NOMO-1 (cell line): ENCODE measurements at regions not wholly inside any gene's neighbourhood (a gene's known extent, or its start where the extent isn't known, plus 50 kb on each side); places are given as distances from the start of the nearest gene placed in this dataset.

Experiments used
- DNase-seq, 2 experiments: peaks; one replicate each; lab custom pipeline; 2025; ENCODE audit not compliant: unreplicated experiment in 2 of 2; lab: John Stamatoyannopoulos, UW

DNA sequence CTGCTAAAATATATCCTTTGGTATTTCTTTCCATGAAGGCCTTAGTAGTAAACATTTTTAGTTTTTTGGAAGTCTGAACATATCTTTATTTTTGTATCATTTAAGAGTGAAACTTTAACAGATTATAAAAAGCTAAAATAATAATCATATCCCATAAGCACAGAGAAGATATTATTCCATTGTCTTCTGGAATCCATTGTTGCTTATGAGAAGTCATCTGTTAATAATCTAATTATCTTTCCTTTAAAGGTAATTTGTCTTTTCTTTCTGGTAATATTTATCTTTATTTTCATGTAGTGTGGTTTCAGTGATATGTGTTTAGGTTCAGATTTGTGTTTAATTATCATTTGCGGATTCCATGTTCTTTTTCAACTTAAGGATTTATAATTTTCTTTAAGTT, 261.7 kb downstream of the MSRB3 start:
- DNase-seq = no peak

DNA sequence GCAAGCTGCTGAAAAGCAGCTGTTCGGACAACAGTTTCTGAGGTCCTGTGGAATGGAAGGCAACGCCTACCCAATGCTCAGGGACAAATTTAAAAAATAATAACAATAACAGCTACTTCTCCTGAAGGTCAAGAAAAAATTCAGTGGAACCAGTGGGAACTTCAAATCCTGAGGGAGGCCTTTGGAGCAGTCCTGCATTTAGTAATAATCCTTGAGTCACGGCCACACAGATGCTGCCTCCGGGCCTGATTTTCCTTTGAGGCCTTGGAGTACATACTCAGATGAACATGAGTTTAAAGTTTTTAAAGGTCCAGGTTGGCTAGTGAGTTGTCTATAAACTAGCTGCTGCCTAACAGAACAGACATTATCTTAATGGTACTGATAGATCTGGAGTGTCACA, 268.0 kb downstream of the MSRB3 start:
- DNase-seq = no peak

DNA sequence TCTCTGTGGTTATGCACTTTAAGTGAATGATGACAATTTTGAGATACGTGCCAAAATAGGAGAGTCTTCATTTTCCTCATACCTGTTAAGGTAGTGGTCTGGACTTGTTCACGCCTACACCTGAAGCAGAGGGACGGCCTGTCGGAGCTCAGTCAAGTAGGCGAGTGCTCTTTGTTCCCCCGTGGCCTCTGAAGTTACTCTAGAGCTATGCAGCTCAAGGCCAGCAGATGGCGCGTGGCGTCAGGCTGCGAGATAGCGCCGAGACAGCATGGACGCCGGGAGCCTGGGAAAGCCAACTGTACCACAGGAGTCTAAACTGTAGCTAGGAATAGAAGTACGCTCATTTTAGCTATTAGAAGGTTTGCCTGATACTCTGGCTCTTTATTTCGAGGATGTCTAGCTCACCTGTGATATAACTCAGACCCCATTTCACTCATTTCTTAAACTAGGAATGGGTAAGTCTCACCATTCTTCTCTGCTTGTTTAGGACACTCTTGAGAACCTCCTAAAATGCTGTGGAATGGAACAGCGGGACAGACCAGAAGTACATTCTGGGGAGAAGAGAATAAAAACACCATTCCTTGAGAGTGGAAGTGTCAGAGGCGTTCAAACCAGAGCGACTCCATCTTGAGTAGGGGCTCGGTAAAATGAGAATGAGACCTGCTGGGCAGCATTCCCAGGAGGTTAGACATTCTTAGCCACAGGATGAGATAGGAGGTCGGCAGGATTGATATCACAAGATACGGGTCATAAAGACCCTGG, 267.4 kb upstream of the HMGA2 start:
- peak; percentile 41 to 58 for DNase-seq

DNA sequence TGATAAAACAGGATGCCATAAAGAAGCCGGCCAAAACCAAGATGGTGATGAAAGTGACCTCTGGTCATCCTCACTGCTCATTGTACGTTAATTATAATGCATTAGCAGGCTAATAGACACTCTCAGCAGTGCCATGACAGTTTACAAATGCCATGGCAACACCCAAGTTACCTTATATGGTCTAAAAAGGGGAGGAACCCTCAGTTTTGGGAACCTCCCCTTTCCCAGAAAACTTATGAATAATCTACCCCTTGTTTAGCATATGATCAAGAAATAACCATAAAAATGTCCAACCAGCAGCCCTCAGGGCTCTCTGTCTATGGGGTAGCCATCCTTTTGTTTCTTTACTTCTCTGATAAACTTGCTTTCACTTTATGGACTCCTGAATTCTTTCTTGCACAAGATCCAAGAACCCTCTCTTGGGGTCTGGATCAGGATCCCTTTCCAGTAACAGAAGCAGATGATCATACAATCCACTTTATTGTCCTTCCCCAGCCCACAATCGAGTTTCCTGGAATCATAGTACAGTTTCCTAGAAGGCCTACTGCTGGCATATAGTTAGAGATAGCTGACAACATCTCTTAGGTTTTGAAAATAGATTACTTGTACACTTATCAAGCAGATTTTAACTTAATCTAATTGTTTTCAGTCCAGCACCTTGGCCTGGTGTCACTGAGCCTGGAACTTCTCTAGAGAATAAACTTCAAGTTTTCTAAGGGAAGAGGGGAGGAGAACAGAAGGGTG, 266.7 kb upstream of the HMGA2 start:
- no peak for DNase-seq

DNA sequence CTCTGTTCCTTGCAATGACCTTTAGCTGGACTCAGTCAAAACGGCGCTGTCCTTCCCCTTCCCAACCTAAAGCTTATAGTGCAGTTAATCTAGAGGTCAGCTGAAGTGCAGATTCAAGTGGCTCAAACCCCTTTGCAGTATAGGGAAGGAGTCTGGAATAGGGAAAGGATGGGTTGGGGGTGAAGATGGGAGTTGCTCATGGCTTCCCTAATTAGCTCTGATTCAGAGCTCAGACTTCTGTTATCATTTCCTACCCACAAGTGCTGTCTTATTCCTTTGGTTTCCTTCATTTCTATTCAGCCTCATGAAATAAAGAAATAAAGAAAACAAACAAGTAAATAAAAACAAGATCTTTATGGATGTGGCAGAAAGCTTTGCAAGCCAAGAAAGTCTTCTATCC, 264.0 kb upstream of the HMGA2 start:
- no peak for DNase-seq

DNA sequence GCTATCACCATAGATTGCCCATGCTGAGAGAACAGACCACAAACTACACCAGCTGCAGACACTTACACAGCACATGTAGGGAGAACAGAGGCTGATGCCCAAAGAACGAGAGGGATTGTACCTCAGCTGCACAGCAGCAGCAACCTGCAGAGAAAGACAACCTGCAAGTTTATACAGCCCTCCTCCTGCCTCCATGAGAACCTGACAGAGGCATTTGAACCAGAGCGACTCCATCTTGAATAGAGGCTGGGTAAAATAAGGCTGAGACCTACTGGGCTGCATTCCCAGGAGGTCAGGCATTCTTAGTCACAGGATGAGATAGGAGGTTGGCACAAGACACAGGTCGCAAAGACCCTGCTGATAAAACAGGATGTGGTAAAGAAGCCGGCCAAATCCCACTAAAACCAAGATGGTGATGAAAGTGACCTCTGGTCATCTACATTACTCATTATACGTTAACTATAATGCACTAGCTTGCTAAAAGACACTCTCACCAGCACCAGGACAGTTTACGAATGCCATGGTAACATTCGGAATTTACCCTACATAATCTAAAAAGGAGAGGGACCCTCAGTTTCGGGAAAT, 262.4 kb upstream of the HMGA2 start:
- no peak for DNase-seq

DNA sequence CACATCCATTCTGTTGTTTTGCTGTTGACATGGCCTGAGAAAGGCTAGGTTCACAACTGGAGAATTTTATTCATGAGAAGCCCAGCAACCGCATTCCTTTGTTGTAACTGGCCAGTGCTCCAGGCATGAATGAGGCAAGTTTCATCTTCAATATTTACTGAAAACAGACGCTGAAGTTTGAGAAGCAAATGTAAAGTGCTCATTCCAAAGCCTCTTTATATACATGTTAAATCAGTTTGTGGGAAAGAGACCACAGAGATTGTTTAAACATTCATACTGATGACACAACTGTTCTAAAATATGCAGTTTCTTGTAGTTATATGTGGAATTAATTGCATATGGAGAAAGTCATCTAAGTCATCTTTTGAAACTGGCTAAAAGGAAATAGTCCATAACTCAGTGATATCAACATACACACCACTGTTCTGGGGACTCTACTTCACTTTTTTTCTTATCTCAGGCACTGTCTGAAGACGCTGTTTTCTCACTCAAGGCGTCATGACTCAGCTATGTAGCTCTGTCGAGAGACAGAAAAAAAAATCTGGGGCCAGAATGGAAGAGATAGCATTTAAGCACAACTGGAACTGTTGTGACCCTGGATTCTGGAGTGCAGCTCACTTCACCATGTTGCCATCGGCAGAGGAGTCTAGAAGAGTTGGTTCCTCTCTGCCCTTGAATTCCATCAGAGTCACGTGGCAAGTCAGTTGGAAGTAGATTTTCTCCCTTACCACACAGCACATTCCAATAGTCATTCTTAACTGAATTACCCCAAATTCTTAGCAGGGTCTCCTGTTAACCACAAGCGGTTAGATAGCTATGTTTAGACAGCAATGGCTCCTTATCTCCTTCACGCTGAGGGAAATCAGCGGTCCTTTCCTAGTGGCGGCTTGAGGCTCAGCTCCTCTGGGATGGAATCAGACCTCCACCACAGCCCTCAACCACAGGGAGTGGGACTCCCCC, 258.4 kb upstream of the HMGA2 start:
- peak in 1 of 2 experiments; percentile 24 for DNase-seq

DNA sequence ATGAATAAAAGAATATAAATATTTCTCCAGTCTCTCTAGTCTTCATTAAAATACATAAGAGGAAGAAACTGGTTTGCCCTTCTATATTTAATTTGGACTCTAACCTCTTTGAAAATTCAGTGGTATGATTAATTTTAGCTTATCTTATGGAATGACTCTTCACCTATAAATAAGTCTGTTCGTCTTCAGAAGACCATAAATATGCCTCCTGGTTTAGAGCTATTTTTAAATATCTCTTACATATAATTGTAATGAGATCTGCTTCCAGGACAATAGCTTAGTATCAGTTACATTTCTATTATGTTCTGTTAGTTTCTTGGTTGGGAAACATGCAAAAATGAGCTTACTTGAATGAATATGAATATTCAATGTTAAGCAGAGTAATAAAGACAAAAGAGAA, 257.5 kb upstream of the HMGA2 start:
- DNase-seq = no peak

DNA sequence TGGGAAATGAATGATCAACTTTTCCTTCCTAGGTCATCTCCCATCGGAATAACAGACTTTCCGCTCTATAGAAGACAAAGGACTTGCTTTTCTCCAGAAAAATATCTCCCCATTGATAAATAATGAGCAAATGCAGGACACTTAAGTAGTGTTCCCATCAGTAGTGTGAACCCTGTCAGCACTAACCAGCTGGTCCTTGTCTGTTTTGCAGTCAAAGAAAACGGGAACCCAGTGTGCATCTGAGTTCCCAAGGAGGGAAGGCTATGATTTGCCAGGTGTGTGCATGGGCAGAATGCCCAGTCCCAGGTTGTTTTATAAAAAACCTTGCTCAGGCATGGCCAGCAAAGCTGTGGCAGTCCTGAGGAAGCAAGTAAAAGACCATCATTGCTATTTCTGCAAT, 256.5 kb upstream of the HMGA2 start:
- DNase-seq = no peak

DNA sequence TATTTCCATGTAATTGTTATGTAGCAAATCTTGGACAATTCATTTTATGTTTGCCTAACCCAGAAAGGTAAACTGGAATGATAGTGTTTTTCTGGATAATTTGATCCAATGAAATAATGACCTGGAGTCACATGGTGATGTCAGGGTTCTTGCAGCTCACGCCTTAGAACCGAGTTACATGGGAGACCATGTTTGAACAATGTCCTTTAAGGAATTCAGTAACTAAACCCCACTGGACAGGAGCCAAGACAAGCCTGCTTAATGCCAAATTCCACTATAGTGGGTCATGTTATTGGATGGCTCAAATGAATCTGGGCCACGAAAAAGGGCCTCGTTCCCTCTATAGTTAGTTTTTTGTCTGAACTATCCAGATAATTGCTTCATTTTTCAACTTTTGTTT, 255.8 kb upstream of the HMGA2 start:
- no peak for DNase-seq

DNA sequence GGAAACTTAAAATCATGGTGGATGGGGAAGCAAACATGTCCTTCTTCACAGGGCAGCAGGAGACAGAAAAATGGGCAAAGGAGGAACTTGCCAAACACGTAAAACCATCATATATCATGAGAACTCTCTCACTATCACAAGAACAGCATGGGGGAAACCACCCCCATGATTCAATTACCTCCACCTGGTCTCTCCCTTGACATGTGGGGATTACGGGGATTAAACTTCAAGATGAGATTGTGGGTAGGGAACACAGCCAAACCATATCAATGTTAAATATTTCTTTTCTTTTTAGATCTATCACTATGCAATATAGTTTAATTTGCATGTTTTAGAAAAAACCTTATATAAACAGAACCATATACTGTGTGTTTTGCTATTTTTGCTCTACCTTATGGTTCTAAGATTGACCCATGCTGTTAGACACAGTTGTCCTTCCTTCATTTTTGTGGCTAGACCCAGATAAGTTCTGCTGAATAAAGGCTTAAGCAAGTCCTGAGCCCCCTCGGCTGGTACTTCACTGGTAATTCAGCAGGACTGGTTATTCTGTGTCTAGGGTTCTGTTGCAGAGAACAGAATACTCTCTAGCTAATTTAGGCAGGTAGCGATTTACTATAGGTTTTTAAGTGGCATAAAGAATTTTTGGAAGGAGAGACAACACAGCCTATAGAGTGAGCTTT, 253.7 kb upstream of the HMGA2 start:
- no peak for DNase-seq

DNA sequence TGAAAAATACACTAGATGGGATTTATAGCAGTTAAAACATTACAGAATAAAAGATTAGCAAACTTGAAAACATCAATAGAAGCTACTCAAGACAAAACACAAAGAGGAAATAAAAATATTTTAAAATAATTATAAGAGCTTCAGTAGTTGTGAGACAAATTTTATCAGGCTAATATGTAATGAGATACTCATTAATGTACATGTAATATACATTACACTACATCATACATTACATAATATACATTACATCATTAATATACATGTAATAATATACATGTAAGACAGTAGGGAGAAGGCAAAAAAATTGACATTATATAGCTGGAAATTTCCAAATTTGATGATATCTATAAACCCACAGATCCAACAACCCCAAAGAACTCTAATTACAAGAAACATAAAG, 249.4 kb upstream of the HMGA2 start:
- no peak for DNase-seq

DNA sequence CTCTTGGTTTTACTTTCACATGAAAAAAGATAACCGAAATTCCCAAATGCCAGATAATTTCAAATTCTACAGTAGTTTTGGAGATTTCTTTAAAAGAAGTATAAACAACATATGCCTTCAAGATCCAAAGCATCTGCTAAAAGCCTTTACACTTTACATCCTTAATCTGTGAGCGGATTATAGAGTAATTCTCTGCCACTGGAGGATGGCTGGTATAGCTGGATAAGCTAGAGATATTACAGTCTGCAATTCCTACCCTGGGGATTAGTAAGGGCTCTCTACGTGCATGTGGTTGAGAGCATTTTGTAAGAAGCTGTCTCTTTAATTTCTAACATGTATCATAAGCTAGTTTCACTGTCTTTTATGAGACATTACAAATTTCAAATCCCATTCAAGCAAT, 240.3 kb upstream of the HMGA2 start:
- DNase-seq = no peak

DNA sequence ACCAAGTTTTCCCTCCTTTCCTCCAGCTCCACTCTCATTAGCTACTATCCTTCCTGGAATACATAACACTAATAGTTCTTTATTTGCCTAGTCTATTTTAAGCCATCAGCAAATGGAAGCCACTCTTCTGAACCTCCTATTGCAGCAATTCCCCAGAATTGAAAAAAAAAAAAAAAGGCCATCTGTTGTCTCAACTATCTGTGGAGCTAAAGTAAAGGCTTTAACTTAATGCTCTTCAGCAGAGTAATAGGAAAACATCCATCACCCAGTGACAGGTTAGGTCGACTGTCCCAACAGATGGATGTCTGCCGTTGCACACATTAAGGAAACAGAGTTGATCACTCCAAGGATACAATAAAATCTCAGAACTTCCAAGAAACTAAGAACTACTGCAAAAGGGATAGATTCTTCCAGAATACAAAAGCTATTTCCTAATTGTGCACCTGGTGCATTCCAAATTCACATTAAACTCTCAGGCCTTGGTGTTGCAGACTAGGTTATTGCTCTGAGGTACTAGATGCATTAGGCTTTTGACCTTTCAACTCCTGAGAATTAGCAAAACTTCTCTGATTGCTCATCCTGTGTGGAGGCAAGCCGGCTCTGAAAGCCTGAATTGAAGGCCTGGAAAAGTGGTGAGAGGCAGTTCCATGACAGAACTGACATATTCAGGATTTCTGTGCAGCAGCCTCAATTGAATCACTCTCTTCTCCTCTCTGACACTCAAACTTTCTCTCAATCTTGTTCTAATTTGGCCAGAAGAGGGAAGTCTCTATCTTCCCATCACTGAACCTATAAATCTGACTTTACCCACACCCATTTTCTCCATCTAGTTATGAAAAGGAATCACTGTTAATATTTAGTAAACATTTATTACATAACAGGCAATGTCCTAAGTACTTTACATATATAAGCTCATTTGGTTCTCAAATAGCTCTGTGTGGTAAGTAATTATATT, 238.4 kb upstream of the HMGA2 start:
- DNase-seq = no peak

DNA sequence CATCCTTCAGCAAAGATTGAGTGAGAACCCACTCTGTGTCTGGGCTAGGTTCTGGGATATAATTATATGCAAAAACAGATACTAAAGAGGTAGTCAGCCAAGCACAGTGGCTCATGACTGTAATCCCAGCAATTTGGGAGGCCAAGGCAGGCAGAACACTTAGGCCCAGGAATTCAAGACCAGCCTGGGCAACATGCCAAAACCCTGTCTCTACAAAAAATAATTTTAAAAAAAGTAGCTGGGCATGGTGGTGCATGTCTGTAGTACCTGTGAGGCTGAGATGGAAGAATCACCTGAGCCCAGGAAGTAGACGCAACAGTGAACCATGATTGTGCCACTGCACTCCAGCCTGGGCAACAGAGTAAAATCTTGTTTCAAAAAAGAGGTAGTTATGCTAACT, 237.5 kb upstream of the HMGA2 start:
- DNase-seq = no peak

DNA sequence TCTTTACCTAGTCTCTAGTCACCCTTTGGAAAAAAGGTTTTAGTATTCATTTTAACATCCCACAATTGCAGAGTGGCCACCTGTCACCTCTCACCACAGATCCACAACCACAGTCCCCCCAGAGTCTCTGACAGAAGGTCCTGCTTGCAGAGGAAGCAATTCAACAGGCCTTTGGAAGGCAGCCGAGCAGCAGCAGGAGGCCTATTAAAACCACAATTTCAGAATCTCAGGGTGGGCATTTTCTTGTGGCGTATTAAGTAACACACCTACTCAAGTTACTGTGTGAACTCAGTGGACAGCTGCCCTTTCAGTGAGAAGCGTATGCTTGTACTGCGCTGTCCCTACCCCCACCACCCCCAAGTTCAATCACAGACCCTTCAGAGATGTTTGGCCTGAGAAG, 234.0 kb upstream of the HMGA2 start:
- no peak for DNase-seq

DNA sequence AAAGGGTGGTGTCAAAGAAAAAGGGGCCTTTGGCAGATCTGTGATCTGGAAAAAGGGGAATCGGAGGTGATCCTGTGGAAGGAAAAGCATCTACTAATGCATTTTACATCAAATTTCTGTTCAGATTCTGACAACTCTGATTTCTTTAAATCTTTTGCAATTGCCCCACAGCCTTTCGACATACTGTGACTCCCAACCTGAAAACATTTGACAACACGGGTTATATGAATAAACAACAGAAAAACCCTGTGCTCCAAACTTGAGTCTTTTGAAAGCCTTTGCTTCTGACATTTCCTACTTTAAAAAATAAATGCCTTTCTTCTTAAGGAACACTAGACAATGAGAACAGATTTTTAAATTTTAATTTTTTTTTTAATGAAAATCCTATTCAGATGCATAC, 231.9 kb upstream of the HMGA2 start:
- DNase-seq = no peak

DNA sequence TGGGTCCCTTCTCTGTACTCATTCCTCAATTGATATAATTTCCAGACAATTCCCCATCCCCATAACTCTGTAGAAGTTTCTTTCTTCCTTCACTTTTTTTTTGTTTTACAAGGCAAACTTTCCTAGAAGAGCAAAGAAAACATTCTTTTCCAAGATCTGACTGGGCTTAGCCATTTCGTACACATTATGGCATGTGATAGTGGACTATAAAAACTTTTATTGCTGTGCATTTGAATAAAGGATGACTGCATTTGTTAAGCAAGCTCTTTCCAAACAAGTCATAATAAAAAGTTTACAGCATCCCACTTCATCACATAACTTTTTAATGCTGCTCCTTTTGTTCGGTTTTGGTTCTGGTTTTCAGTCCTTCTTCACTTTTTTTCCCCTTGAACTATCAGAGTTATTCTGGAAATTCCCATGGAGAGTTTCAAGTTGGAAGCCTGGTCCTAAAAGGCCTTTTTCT, 231.0 kb upstream of the HMGA2 start:
- no peak for DNase-seq

DNA sequence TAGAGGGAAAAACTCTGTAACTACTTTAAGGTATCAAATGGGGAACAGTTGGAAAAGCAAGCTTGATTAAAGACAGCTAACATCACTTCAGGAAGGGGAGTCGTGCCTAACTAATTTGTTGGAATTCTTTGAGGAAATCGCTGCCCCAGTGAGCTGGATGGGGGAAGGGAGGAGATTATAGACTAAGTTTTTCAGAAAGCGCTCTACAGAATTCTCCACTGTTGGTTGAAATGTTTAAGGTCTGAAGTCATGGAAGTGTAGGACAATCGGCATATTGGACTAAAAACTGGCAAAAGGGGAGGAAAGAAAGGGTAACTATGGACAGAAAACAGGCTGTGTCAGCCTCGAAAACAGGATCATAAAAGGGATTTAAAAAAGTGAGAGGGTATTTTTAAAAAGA, 229.9 kb upstream of the HMGA2 start:
- DNase-seq = no peak
